Stimulated activated CD4-positive, alpha-beta T cell treated with anti-CD3 and anti-CD28 coated beads, Interleukin-2, amount 100 ng/mL, for 48 hours (primary cell): ENCODE measurements at regions not wholly inside any gene's neighbourhood (a gene's known extent, or its start where the extent isn't known, plus 50 kb on each side); places are given as distances from the start of the nearest gene placed in this dataset.

ENCODE experiments used
- DNase-seq, 2 donors: peaks; one replicate each; pipeline ENCODE4 v3.0.0-alpha.2; 2020

GRCh38 chr6:108734271-108734922 lies 113.8 kb upstream of the ARMC2 start:
- no peak for DNase-seq

DNA sequence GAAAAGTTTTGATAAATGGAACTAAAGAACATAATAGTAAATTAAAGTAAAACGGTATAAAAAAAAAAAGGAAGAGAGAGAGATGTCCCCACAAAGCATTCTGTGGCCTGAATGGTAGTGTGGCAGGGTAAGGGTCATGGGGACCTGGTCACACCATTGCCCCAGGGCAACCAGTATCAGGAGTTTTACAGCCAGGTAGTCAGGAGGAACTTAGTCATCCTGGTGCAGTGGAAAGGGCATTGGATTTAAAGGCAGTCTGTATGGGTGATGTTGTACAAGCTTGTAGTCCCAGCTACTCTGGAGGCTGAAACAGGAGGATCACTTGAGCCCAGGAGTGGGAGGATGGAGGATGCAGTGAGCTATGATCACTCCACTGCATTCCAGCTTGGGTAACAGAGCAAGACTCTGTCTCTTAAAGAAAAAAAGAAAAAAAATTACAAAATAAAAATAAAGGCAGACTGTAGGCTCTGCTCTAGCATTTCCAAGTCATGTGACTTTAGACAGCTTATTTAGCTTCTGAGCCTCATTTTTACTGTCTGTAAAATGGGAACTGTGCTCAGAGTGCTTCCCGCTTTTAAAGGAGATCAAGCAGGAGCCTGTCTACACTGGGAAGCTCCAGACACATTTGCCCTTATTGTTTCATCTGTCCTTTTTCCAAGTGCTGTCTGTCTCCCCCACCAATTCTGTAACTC lies 112.8 kb upstream of the ARMC2 start:
- DNase-seq: no peak

- DNase-seq: no peak
Measured at GRCh38 chr6:108736002-108736361, 112.2 kb upstream of the ARMC2 start.

DNA sequence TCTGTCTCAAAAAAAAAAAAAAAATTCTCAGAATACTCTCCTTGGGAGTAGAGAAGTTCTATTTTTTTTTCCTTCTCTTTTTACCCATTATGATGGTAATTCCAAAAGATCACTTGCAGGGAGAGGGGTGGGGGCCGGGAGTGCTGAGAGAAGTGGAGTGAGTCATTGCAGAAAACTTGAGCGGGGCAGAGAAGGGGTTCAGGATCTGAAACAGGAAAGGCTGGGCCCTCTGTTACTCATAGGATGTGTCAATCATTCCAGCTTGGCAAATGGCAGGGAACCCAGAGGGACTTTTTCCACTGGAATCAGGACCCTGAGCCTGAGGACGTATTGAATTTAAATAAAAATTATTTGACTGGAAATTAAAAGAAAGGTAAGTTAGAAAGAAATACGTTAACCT lies 111.4 kb upstream of the ARMC2 start:
- DNase-seq: no peak

GRCh38 chr6:108737594-108738546 lies 110.4 kb upstream of the ARMC2 start:
- DNase-seq: peak; percentile 22 to 28

- no peak for DNase-seq
Measured at GRCh38 chr6:108738684-108739416, 109.4 kb upstream of the ARMC2 start.

DNA sequence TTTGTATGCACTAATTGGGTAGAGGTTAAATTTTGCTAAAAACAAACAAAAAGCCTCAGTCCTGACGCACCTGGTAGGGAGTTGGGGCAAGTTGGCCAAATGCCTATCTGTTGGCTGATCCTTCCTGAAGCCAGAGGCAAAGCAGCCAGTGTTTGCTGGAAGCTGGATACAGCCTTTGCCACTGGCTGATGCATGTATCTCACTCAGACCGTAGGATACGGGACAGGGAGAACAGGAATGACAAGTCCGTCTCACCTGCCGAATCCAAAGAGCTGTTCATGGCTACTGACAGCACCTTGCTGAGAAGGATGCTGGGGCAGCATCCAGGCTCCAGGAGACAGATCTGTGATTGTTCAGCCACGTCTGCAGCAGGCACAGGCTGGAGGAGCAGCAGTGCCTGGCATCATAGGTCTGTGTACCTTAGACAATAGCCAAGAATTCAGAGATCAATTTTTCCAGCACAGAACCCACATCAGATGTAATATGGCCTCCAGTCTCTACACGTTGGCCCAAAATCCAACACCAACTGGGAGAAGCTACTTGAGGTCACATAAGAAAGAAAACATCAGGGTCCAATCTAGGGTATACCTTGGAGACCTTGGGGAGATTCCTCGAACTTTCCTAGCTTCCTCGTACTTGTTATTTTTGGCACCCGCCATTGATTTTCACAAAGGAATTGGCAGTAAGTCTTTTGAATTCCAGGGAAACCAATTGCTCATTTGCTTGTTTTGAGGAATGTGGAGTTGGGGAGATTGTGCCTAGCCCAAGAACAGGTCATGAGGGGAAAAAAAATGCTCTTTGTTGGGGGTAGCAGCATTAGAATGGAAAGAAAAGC lies 108.5 kb upstream of the ARMC2 start:
- no peak for DNase-seq

DNA sequence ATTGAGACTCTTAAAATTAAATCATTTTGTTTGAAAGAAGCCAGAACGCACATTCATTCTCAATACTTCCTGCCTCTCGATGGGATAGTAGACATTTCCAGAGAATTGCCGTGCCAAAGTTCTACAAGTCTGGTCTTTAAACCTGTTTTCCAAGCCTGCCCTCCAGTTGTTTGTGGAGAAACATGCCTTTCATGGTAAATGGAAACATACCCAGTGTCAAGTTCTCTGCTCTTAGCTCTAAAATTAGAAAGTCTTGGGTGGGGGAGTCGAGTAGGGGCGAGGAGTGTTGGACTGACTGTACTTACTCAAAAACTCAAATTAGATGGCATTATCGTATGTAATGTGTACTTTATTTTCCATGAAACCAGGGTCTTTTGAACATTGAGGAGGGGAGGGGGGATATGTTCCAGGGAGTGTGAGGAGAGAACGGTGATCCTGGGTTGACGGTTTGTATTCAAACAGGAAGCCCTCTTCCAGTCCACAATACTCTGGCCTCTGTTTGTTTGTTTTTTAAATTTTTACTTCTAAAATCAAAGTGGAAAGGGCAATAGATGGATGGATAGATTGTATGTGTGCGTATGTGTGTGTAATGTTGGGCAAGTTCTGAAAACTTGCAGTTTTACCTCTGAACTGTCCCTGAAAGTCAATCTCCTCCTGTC lies 106.8 kb upstream of the ARMC2 start:
- DNase-seq: no peak

DNA sequence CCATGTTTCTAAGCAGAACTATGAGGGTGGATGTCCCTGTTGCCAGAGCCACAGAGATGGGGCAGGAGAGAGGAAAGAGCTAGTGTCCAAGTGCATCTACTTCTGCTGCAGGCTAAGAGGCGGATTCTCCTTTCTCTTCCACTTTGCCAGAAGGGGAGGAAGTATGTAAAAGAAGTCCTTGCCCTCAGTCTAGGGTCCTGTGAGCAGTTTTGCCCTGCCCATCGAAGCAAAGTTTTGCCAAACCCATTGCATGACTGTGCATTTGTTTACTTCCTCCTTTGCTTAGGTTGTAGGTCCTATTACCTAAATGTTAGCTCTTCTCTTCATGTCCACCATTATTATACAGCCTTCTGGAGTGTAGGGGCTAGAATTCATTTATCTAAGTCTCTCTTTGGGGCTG lies 106.2 kb upstream of the ARMC2 start:
- DNase-seq: no peak

- no peak for DNase-seq
Measured at GRCh38 chr6:108744244-108744972, 103.8 kb upstream of the ARMC2 start.

DNA sequence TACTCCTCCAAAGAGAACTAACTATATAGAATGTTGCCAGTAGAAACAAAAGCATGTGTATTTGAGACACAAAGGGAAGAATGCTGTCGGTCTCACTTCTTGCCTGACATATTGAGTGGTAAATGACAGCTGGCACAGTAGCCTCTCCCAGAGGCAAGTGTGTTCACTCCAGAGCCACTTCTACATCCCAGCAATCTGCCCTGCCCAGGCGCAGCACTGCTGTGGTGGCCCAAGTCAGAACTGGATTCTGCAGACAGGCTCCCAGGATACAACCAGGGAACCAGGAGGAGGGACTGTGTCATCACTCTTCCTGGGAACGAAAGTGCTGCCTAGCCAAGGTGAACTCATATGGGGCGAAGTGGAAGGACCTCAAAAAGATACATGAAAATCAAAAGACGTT lies 103.2 kb upstream of the ARMC2 start:
- no peak for DNase-seq

DNA sequence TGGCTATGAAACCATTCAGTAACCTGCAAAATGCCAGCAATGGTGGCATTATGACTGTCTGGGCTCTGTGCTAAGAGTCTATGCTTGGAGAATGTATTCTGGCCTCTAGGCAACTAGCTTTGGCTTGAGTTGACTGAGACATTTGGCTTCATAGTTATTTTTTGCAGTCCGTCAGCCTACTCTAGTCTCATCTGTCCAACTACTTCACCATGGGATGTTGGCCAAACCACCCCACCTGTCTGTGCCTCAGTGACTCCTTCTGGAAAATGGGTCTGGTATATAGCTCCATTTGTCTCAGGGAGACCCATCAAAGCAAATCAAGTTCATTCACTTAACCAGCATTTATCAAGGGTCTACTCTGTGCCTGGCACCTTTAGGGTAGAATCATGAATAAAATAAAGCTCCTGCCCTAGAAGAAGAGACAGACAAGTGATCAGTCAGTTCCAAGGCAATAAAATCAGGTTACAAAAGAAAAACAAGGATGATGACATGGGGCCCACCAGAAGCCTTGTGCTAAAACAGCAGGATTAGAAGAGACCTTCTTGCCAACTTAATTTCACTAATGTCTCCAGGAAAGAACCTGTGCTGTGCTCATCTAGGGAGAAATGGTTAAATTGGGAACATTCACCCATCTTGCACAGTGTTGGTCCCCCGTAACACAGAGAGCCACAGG lies 102.4 kb upstream of the ARMC2 start:
- no peak for DNase-seq

- DNase-seq: no peak
Measured at GRCh38 chr6:108746366-108746765, 101.9 kb upstream of the ARMC2 start.

DNA sequence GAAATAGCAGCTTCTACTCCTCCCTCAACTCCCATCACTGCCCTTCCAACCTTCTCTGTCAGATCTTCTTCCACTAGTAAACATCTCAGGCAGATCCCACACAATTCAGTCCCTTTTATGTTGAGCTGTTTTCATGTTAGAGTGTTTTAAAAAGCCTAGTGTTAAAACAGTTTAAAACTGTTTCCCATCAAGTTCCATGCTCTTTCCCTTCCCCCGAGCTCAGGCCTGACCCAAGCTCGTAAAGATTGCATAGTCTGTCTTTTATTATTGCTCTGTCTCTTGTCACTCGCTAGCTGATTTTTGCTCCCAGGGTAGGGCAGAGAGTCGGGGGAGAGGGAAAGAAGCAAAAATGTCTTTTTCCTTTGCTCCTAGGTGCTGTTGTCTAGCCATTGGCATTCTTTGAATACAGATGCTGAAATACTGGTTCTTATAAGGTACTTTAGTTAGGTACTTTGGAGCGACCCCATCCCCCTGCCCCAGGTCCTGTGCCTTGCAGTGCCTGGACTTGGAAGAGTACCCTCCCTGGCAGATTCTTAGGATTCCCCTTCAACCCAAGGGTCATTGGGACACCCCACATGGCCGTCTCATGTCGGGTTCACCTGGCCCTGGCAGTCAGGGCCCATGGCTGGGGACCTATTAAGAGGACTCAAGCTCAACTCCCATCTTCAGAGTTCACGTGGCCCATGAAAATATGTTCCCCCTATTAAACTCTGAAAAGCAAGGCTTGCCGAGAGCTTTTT lies 101.2 kb upstream of the ARMC2 start:
- DNase-seq: no peak

GRCh38 chr6:108748055-108748454 lies 100.2 kb upstream of the ARMC2 start:
- no peak for DNase-seq

- no peak for DNase-seq
Measured at GRCh38 chr6:108748959-108749358, 99.3 kb upstream of the ARMC2 start.

DNA sequence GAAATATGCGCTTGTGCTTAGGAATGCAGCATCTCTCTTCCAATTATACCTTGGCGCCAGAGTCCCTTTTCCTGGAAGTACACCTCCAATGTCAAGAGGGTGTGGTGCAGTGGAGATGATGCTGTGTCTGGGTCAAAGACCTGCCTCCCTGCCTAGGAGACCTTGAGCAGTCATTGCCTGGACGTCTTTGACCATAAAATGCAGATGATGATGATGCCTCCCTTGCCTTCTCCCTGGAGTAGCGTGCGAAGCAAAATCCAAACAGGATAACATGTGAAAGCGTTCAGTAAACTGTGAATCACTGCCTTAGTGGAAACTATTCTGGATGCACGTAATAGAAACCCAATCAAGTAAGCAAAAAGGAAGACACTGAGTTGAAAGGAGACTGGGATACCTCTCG lies 97.4 kb upstream of the ARMC2 start:
- no peak for DNase-seq

DNA sequence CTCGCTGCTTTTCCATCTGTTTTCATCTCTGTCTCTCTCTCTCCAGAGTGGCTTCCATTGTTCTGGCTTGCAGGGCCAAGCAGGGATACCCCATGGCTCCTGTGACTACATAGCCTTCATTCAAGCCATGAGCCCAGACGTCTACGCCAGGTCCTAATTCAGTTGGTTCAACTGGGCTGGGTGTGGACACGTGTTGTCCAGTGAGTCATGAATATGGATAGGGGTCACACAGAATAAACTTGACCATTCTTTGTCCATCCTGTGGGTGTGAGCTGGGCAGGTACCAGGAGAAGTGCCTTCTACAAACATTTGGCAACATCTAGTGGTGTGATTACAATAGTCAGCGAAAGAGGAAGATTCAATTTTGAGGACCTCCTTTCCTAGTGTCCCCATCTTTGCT lies 96.9 kb upstream of the ARMC2 start:
- DNase-seq: no peak
